GM18517 (cell line): ENCODE measurements at regions not wholly inside any gene's neighbourhood (a gene's known extent, or its start where the extent isn't known, plus 50 kb on each side); places are given as distances from the start of the nearest gene placed in this dataset.

Experiments
- ATAC-seq: cut with Tn5 transposase; IDR thresholded peaks from one replicate; pipeline ENCODE4 v1.9.1; 2021; ENCODE audit warnings: mild to moderate bottlenecking, moderate library complexity; ENCODE audit not compliant: unreplicated experiment

DNA sequence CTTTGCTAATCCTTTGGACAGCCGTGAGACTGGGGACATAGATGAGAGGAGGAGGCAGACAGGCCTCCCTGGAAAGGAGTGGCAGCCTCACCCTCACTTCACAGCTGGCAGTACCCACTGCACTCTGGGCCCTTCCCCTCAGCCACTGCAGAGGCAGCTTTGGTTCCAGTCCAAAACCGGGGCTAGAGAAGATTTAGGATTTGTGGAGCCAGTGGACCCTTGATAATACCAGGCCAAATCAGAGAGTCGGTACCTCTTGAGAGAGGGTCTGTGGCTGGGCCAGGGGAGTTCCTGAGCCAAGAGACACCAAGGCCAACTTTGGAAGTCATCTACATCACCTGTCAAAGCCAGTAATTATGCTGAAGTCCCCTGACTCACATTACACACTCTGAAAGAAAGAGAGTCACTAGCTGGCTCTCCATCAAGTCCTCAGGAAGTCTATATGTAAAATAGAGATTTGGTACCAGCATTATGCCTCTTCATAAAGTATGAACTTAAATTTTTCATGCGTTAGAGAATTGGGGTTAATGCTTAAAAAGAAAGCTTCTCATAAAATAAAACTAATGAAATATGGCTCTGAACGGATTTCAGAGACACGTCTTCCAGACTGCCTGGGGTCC is 244.1 kb upstream of the SEMA6D start:
- ATAC-seq = no peak

DNA sequence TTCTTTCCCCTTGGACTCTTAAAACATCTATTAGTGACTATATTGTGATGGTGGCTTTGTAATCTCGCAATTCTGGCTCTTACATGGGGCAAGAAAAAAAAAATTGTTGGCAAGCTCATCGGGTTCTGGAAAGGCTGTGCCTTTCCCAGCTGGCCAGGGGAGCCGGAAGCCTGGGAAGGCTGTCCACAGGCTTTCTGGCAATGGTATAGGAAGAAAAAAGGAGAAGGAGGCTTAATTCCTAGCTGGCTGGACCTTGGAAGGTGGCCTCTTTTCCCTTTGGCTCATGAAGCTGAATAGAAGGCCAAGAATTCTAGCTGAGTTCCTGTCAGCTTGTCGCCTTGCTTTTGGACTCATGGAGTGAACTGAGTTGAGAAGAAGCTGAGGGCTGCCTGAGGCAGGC is 243.5 kb upstream of the SEMA6D start:
- no peak for ATAC-seq

DNA sequence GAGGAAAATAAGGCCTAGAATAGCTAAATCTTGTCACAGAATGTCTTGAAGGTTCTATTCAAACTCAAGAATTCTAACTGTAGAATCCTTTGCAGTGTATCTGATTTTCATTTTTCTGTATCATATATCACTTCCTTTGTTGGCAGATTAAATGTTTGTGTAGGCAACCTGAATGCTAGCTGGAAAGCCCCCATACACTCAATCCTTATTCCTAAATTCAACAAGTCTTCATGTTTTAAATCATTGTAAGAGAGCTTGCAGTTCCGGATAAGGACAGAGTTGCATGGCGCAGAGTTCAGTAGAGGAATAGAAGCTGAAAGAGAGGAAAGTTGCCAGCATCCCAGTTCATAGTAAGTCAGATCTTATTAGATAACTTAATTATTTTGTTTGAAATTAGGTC is 242.0 kb upstream of the SEMA6D start:
- no peak for ATAC-seq

DNA sequence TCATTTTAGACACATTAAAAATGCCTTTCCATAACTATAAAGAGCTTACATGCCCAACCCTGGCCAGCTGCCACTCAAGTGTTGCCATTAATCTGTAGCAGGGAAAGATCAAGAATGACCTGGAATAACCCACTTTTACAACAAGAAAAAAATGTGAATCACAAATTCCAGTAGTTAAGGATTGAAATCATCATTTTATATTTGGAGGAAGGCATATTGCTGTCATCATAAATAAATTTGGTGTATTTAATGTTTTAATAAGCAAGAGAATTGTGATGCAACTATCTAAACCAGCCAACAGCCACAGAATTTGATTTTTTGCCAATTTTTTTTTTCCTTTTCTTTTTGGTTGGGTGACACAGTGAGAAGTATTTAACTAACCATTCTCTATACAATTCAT is 240.0 kb upstream of the SEMA6D start:
- ATAC-seq = no peak

DNA sequence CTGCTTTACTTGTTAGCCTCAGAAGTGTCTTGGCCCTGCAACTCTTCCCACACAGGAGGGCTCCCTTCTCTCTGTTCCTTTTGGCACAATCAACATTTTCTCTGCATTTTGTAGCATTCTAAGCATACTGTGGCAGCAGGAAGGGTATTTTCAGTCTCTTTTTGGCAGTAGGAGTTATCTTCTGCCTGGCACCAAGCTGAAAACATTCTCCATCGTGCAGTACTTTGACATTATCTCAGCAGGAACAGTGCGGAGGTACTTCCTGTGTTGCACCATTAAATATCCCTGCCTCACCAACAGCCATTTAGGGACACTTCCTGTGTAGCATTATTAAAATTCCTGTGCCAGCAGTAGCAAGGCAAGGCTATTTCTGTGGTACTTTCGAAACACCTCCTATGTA is 233.2 kb upstream of the SEMA6D start:
- ATAC-seq = no peak

DNA sequence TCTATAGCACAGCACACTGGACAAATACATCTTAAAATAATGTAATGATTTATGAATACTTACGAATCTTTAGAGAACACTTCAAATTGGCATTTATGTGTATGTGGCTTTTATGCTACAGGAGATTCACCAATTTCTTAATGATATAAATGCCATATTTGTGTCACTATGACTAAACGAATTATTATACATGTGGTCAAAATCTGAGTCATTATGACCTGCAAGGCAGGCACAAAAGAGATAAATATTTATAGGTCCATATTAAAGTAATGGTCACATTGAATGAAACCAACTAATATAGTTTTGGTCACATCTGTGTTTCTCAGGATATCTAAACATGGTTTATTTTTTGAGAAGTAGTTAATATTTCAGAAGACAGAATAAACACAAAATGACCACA is 232.3 kb upstream of the SEMA6D start:
- no peak for ATAC-seq

DNA sequence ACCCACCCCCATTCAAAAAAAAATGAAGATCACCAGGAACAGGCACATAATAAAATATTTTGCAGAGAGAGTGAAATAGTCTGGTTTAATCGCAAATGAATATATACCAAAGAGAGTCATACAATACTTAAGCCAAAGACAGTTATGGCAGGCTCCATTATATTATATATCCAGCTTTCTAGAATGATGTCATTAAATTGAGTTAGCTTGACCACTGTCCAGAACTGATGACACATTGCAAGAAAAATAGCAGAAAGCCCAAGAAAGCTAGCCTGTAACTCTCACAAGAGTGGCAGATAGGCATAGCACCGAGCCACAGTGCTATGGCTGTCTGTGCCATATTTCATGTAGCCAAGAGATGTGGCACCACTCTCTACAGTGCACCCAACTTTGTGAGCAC is 231.9 kb upstream of the SEMA6D start:
- no peak for ATAC-seq

DNA sequence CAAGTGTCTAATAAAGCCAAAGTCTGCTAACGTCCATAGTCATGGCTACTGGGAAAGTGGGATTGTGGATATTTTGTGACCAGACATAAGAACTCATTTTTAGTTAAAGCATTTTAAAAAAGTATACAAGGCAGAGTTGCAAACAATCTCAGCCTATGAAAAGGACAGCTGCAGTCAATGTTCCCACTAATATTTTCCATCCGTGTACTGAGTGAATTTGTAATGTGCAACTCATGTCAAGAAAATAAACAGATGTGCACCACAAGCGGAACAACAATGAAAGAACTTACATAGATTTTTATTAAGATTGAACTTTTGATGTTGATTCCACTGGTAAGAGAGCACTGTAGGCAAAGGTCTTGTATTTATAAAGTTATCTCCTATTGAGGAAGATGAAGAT is 231.3 kb upstream of the SEMA6D start:
- no peak for ATAC-seq

DNA sequence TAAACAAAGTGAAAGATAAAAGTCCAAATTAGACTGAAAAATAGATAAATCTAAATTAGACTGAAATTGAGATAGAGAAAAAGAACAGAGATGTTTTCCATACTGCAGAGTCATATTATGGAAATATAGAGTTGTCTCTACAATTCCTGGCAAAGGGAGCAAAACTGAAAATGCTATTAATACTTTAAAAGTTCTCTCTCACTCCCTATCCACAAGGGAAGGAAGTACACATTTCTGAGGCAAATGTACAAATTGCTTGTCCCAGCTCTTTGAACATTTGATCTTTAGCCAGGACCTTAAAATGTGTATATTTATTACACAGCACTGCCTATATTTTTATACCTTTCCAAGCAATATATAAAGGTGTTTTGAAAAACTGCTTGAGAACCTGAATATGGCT is 225.1 kb upstream of the SEMA6D start:
- ATAC-seq = no peak

DNA sequence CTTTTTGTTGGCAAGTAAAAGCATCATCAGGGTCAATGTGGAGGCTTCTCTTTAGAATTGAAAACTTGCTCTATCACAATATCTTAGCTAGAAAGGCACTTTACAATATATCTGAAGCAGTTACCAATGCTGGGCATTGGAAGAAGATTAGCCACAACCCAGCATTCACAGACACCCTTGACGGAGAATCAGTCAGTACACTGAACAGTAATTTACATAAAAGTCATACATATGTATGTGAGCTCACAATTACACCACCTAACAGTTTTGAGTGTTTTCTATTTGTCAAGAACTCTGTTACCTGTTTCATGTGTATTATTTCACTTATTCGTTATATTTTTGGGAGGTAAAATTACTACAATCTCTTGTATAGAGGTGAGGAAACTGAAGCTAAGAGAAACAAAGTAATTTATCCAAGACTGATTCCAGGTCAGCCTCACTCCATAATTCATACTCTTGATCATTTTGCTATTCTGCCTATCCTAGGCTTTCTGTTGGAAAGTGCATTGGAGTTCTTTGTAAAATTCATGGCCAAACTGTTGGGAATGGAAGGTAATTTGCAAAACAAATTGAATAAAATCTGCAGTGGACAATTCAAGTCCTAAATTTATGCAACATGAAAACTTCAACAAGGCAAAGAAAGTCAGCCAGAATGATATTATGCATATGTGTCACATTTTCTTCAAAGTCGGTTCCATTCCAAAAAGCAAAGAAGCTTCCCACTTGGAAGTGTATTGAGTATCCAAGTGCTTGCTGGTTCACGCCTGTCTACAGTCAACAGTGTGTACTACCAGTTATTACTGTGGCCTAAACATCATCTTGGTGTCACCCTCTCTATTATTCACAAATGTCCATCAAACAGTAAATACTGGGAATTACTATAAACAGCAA is 223.7 kb upstream of the SEMA6D start:
- ATAC-seq = no peak

DNA sequence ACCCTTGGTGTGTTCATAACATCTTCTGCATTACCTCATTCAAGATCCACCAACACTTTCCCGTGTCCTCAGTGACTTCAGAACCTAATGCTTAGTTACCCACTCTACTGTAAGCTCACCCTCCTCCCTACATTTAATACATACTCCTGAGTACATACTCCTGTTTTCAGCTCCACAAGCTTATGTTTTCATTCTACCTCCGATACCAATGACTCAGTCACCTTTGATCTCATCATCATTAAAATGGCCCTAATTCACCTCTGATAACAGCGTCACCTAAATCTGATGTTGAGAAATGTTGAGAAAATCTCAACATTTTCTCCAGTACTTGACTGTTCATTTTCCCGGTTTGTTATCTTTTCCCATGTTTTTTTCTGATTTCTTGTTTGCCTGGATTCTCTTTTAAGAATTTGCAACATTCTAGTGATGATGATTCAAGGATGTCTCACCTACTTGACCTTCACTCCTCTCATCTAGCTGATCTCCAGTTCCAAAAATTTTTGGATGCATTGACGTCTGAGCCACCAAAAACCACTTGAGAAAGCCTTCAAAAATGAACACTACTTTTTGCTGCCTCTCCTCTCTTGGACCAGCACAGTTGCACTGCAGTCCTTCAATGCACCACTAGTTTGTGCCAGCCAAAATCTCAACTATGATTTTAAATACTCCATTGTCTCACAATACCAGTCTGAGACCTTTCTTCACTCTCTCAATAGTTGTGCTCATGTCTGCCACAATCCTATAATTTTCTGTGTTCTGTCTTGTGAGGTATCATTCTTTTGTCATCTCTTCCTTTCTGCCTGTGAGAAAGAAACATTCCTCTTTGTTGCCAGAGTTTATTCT is 220.7 kb upstream of the SEMA6D start:
- no peak for ATAC-seq

DNA sequence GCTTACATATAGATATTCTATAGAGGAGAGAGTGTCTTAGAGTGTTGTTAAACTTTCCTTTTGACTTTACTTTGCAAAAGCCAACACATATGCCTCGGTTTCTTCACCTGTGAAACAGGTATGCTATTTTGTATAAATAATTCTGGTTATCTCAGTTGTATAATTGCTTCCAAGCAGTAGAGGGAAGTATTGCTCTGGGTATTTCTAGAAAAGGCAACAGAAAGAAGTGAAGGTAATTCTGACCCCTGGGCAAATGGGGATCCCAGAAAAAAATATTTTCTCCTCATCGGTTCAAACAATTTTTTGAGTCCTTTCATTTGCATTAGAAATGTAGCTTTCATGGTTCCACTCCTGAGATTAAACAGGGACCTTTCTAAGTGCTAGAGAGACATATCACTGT is 216.5 kb upstream of the SEMA6D start:
- no peak for ATAC-seq

DNA sequence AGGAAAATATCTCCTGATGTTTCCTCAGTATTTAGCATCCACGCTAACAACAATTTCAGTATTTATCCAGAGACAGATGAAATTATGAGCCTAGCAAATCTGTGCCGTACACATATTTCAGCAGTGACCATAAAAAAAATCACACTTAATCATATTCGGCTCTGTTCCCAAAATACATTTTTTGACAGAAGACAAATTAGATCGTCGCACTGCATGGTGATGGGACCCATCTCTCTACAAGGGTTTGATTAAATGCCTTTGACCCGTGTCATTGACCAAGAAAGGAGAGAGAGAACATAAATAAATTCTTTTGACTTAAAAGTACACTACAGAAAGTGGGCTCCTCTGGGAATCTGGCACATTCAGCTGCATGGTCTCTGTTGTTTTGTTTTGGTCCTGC is 215.3 kb upstream of the SEMA6D start:
- ATAC-seq = no peak

DNA sequence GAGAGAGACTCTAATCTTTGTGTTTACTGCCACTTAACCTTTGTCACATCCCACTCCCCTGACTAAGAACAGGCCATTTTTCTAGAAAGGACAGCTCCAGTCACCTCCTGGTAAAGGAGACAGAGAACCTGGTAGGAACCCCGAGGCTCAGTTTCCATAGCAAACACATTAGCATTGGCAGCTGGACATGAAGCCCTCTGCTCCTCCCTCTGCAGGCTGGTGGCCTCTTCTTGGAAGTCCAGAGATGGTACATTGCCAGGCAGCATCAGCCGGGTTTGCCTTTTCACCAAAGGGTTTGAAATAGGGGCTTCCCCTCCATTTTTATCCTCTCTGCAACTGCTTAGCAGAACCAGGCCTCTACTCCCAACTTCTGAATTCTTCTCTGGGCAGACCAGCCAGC is 213.4 kb upstream of the SEMA6D start:
- ATAC-seq = no peak

DNA sequence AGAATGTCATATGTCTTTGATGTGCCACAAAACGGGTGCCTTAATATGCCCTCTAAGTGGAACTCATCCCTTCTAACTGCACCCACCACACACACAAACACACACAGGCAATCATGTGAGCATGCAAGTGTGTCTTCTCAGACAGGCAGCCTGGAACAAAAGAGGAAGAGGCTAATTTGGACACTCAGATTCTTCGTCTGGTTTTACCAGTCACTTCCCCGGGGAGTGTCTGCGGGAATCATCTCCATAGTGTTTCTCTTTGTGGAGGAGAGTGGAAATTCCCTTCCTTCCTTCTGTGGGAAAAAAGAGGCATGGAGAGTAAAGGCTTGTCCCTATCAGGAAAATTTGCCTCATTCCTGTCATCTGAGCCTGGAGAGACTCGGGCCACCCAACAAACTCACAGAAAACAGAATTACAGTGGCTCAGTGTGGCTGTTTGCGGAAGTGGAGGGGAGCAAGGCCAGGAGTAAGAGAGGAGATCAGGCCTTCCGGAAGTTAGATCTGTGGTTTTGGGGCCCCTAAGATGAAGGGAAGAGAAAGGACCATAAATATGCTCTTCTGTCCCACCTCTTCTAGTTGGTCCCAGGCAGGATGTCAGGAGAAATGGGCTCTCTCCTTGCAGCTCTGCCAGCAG is 212.6 kb upstream of the SEMA6D start:
- ATAC-seq = no peak

DNA sequence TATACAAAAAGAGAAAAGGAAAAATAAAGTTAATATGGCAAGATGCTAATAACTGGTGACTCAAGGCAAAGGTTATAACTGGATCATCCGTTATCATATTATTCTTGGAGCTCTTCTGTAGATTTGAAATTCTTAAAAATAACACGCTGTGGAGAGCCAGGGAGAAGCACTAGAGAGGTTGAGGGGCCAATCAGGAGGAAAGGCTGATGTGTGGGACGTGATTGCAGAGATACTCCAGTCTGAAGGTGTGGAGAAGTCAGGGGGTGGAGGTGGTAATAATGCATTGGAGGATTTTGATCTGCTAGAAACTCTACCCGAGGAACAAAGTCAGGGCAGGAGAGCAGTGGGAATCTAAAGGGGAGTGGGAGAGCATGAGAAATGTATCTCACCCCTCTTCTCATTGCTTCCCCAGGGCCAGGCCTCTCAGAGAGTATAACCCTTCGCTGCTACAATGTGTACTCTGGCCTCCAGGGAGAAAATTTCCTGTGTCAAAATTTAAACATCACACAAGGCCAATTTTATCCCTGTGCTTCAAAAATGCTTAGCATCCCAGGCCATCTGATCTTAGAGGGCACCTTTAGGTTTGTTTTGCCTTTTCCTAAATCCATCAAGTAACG is 211.5 kb upstream of the SEMA6D start:
- ATAC-seq = no peak

DNA sequence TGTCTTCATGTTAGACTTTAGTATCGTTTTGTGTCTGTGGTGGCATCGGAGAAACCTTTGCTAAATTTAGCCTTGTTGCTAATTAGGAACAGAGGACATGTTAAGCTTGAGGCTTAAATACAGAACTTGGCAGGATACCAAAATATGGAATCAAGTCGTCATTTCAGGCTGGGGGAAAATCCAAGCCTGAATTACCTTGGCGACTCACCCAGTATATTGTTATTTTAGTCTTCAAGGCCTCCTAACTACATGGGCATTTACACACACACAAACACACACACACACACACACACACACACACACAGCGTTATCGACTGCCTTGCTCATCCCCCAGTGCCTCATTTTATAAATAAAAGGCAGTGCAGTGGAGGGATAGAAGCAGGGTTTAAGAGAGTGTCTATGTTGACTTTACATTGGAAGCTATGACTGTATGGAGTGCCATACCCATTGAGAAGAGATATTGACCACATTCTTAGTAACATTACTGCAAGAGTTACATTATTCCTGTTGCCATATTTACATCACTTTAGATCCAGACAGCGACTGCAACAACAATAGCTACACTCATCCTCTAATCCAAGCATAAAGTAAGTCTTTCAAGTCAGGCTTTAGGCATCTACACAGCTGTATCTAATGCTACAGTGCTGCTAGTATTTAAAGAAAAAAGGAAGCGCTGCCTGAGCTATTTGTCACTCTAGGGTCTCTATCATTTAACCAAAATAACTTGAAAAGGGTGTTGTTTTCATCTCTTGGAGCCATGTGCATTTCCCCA is 210.8 kb upstream of the SEMA6D start:
- no peak for ATAC-seq

DNA sequence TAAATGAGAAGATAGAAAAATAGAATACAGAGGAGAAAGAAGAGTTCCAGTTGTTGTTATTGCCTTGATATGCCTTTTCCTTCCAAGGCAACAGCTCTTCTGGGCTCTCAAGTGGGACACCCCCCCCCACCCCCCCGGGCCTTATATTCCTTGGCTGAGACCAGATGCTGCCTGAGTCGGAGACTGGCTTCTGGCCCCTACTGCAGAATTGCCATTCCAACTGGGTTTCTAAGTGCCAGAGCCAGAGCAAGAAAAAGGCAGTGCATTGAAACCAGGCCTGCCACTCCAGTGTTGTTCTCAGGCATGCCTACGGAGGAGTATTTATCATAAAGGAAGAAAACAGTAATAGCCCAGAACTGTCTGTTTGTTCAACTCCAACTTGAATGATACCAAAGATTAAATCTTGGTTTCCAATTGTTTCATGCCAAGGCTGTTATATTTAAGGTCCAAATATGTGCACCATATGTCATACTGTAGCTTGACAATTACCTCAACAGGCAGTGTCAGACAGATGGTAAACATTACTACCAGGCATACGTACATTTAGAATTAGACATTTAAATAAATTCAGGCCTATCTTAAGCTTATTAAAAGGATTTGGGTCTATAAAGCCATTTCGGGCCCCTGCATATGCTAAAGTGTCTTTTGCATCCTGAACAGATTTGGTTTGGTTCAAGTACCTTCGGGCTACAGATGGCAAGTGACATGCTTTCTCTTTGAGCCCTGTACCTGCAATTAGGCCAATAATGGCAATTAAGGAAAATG is 209.9 kb upstream of the SEMA6D start:
- ATAC-seq = no peak

DNA sequence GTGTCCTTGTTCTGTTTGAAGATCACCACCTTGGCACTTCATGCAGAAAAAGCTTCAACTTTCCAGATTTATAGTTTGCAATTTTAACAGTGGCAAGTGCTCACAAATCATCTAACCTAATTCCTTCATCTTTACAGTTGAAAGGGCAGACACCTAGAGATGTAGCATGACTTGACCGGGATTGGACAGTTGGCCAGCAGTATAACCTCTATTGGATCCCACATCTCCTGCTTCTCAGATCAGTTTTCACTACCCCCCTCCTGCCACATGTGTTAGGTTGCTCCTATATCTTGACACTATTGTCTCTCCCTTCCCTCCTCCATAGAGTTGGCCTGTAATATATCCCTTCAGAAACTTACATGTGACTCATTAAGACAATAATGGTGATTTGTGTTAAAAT is 206.0 kb upstream of the SEMA6D start:
- no peak for ATAC-seq
